Neural crest cell (in vitro differentiated cells): ENCODE measurements at regions not wholly inside any gene's neighbourhood (a gene's known extent, or its start where the extent isn't known, plus 50 kb on each side); places are given as distances from the start of the nearest gene placed in this dataset.

ENCODE experiments used
- DNase-seq: peaks from one replicate; pipeline ENCODE4 v3.0.0; 2021; ENCODE audit warnings: low read depth, mixed read lengths, low spot score
- H3K27ac Mint-ChIP-seq: one replicate; pipeline ENCODE4 v1.8.0; 2021; ENCODE audit warnings: mild to moderate bottlenecking, mixed read lengths; ENCODE audit not compliant: unreplicated experiment
- H3K27me3 Mint-ChIP-seq: 2 replicates; pipeline ENCODE4 v1.8.0; 2021; ENCODE audit warnings: low read depth, mild to moderate bottlenecking, mixed read lengths
- H3K36me3 Mint-ChIP-seq: 2 replicates; pipeline ENCODE4 v1.8.0; 2021; ENCODE audit warnings: low read depth, mild to moderate bottlenecking, mixed read lengths
- H3K4me1 Mint-ChIP-seq: 2 replicates; pipeline ENCODE4 v1.8.0; 2021; ENCODE audit warnings: mixed read lengths
- H3K4me3 Mint-ChIP-seq: one replicate; pipeline ENCODE4 v1.8.0; 2021; ENCODE audit warnings: mild to moderate bottlenecking, mixed read lengths
- H3K9me3 Mint-ChIP-seq: 2 replicates; pipeline ENCODE4 v1.8.0; 2021; ENCODE audit warnings: mixed read lengths
- CTCF ChIP-seq: fragments of 200-600 bp; sonication (generic); conservative IDR thresholded peaks from 2 replicates; pipeline ENCODE4 v1.5.0; 2021; ENCODE audit warnings: antibody characterized with exemption, mild to moderate bottlenecking

- Mint-ChIP-seq H3K4me1 (no peaks in the 10 kb centered on the region), H3K36me3 (no peaks in the 10 kb centered on the region), H3K4me3 (no peak overlapping the region), H3K27me3 (no peaks in the 10 kb centered on the region), H3K9me3 (peaks cover 4% of the 10 kb centered on the region), H3K27ac (no peak overlapping the region)
- no peak for TF ChIP-seq CTCF
- no peak for DNase-seq
Observed at GRCh38 chr10:64745565-64745964, 1224.4 kb downstream of the REEP3 start.

DNA sequence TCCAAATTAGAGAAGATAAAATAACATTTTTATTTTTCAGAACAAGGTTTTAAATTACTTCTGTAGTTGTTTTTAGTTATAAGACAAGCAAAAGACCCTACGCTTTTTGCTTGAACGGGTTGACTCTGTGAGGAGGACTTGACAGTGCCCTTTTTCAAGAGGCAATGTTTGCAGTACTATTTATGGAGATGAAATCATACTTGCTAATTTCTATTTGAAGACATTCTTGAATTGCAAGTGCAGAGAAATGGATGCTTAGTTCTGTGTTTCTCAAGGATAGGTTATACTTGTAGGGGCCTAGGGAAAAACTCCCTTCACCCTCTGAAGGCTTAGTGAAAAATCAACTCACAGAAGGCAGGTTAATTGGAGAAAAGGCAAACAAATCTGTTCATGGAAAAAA, 1229.5 kb downstream of the REEP3 start:
- Mint-ChIP-seq H3K27me3 (no peaks in the 10 kb centered on the region), H3K36me3 (no peaks in the 10 kb centered on the region), H3K9me3 (no peaks in the 10 kb centered on the region), H3K4me1 (no peaks in the 10 kb centered on the region), H3K4me3 (no peak overlapping the region), H3K27ac (no peak overlapping the region)
- no peak for DNase-seq
- no peak for TF ChIP-seq CTCF

DNA sequence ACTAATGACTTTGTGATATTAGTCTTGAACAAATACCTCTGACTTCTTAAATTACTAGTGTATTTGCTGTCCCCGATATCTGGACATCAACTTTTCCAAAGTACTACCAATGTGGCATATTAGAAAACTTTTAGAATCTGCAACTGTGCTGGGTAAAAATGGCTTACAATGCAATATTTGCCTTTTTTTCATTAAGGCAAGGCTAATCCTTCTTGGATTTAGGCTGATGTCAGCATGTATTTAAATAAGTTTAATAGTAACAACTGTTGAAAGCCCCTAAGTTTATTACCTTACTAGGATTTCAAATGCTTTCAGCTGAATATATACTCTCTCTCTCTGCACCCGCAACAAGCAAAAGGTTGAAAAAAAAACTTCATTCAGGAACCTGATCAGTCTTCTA, 1232.3 kb downstream of the REEP3 start:
- no peak overlapping the region for H3K27ac Mint-ChIP-seq
- no peak for TF ChIP-seq CTCF
- no peaks in the 10 kb centered on the region for H3K4me1 Mint-ChIP-seq
- H3K4me3 Mint-ChIP-seq, result no peak overlapping the region
- no peaks in the 10 kb centered on the region for H3K27me3 Mint-ChIP-seq
- H3K36me3 Mint-ChIP-seq, result no peaks in the 10 kb centered on the region
- no peaks in the 10 kb centered on the region for H3K9me3 Mint-ChIP-seq
- DNase-seq, result no peak

DNA sequence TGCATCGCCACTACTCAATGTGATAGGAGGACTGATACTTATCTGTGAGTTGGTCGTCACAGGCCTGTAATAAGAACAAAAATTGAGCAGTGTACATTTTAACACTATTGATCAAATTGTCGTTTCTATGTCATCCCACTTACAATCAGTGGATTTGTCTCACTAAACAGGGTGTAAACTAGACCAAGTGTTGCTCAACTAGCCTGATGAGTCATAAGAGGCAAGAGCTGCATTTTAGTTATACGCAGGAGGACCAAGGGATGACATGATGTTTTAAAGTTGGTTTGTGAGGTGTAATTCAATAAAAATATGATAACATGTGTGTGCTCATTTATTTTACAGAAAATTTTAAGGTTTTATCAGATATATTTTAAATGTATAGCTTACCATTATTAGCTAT, 1239.2 kb downstream of the REEP3 start:
- H3K4me3 Mint-ChIP-seq, result no peak overlapping the region
- H3K4me1 Mint-ChIP-seq, result no peaks in the 10 kb centered on the region
- no peak overlapping the region for H3K27ac Mint-ChIP-seq
- no peaks in the 10 kb centered on the region for H3K9me3 Mint-ChIP-seq
- DNase-seq, result no peak
- no peaks in the 10 kb centered on the region for H3K27me3 Mint-ChIP-seq
- TF ChIP-seq CTCF, result no peak
- no peaks in the 10 kb centered on the region for H3K36me3 Mint-ChIP-seq

- H3K36me3 Mint-ChIP-seq, result no peaks in the 10 kb centered on the region
- no peak for DNase-seq
- H3K4me1 Mint-ChIP-seq, result no peaks in the 10 kb centered on the region
- H3K27me3 Mint-ChIP-seq, result no peaks in the 10 kb centered on the region
- no peak for TF ChIP-seq CTCF
- H3K27ac Mint-ChIP-seq, result no peak overlapping the region
- H3K4me3 Mint-ChIP-seq, result no peak overlapping the region
- no peaks in the 10 kb centered on the region for H3K9me3 Mint-ChIP-seq
Observed at GRCh38 chr10:64762861-64763260, 1241.7 kb downstream of the REEP3 start.

GRCh38 chr10:64765498-64765897, 1244.3 kb downstream of the REEP3 start:
- no peaks in the 10 kb centered on the region for H3K27me3 Mint-ChIP-seq
- no peaks in the 10 kb centered on the region for H3K4me1 Mint-ChIP-seq
- no peak overlapping the region for H3K27ac Mint-ChIP-seq
- TF ChIP-seq CTCF, result no peak
- H3K36me3 Mint-ChIP-seq, result no peaks in the 10 kb centered on the region
- no peaks in the 10 kb centered on the region for H3K9me3 Mint-ChIP-seq
- no peak overlapping the region for H3K4me3 Mint-ChIP-seq
- DNase-seq, result no peak
